ENCODE measurements at regions not wholly inside any gene's neighbourhood (a gene's known extent, or its start where the extent isn't known, plus 50 kb on each side); places are given as distances from the start of the nearest gene placed in this dataset.

DNA sequence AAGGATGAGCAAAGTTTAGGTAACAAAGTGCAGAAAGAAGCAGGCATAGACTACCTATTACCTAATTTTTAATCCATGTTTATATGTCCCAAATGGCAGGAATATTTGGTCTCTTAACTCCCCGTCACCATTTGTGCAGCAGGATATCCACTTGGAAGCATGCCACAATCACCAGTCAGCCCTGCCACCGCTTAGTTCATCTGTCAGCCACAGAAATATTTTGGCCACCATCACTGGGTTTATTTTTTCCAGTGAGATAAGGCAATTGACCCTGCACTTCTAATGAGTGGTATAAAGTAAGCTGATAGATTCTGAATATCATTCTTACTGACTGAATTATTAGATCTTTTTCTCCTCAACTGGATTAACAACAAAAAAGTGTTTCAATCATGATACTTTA lies 152.9 kb upstream of the SOX2 start:
- no peak overlapping the region for H3K4me3 ChIP-seq (ENCODE audit: low read depth in 1 of 2, low read length in 1 of 2)
- H3K27ac ChIP-seq = no peak overlapping the region
- TF ChIP-seq CTCF (IDR thresholded peaks at IDR 0.05) = no peak
- H3K27me3 ChIP-seq = no peaks in the 10 kb centered on the region
- H3K36me3 ChIP-seq = no peaks in the 10 kb centered on the region
- H3K9me3 ChIP-seq = no peaks in the 10 kb centered on the region
- H3K4me1 ChIP-seq (ENCODE audit: control insufficient read depth in 1 of 2, insufficient read depth in 1 of 2, low read depth in 1 of 2, low read length in 1 of 2) = no peaks in the 10 kb centered on the region

- Histone ChIP-seq H3K4me1 (ENCODE audit: control insufficient read depth in 1 of 2, insufficient read depth in 1 of 2, low read depth in 1 of 2, low read length in 1 of 2) (no peaks in the 10 kb centered on the region), H3K27ac (no peak overlapping the region), H3K4me3 (ENCODE audit: low read depth in 1 of 2, low read length in 1 of 2) (no peak overlapping the region), H3K36me3 (no peaks in the 10 kb centered on the region), H3K27me3 (no peaks in the 10 kb centered on the region), H3K9me3 (no peaks in the 10 kb centered on the region)
- no peak for TF ChIP-seq CTCF (IDR thresholded peaks at IDR 0.05)
Observed at GRCh38 chr3:181555681-181556080, 156.0 kb upstream of the SOX2 start.

- Histone ChIP-seq H3K4me1 (ENCODE audit: control insufficient read depth in 1 of 2, insufficient read depth in 1 of 2, low read depth in 1 of 2, low read length in 1 of 2) (no peaks in the 10 kb centered on the region), H3K36me3 (no peaks in the 10 kb centered on the region), H3K4me3 (ENCODE audit: low read depth in 1 of 2, low read length in 1 of 2) (no peak overlapping the region), H3K27ac (no peak overlapping the region), H3K27me3 (no peaks in the 10 kb centered on the region), H3K9me3 (no peaks in the 10 kb centered on the region)
- TF ChIP-seq CTCF (IDR thresholded peaks at IDR 0.05) = no peak
Observed at GRCh38 chr3:181554233-181554765, 157.4 kb upstream of the SOX2 start.

DNA sequence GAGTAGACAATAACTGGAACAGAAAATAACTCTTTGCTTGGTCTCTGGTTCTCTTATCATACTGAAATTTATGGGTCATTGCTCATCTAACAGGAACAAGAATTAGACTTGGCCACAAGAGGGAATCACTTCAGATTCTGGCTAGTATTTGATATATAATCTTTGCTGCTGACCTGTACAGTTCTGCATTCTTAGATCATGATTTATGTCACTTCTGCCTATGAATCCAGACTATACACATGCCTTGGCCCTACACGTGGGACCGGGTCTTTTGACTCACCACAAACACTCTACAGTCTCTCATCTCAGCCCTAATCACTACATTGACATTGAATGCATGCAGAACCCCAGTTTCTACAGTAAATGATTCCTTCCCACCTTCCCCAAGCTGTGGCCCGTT lies 162.5 kb upstream of the SOX2 start:
- Histone ChIP-seq H3K9me3 (no peaks in the 10 kb centered on the region), H3K4me1 (ENCODE audit: control insufficient read depth in 1 of 2, insufficient read depth in 1 of 2, low read depth in 1 of 2, low read length in 1 of 2) (peaks cover 0 to 10% of the 10 kb centered on the region in 2 experiments), H3K36me3 (no peaks in the 10 kb centered on the region), H3K27me3 (no peaks in the 10 kb centered on the region), H3K4me3 (ENCODE audit: low read depth in 1 of 2, low read length in 1 of 2) (no peak overlapping the region), H3K27ac (no peak overlapping the region)
- TF ChIP-seq CTCF (IDR thresholded peaks at IDR 0.05) = no peak

GRCh38 chr3:181541414-181541813 lies 170.3 kb upstream of the SOX2 start:
- Histone ChIP-seq H3K9me3 (no peaks in the 10 kb centered on the region), H3K27ac (no peak overlapping the region), H3K27me3 (no peaks in the 10 kb centered on the region), H3K4me3 (ENCODE audit: low read depth in 1 of 2, low read length in 1 of 2) (no peak overlapping the region), H3K36me3 (no peaks in the 10 kb centered on the region), H3K4me1 (ENCODE audit: control insufficient read depth in 1 of 2, insufficient read depth in 1 of 2, low read depth in 1 of 2, low read length in 1 of 2) (no peaks in the 10 kb centered on the region)
- no peak for TF ChIP-seq CTCF (IDR thresholded peaks at IDR 0.05)

- no peaks in the 10 kb centered on the region for H3K4me1 ChIP-seq (ENCODE audit: control insufficient read depth in 1 of 2, insufficient read depth in 1 of 2, low read depth in 1 of 2, low read length in 1 of 2)
- no peak overlapping the region for H3K4me3 ChIP-seq (ENCODE audit: low read depth in 1 of 2, low read length in 1 of 2)
- H3K36me3 ChIP-seq = no peaks in the 10 kb centered on the region
- H3K27ac ChIP-seq = no peak overlapping the region
- no peak for TF ChIP-seq CTCF (IDR thresholded peaks at IDR 0.05)
- H3K27me3 ChIP-seq = no peaks in the 10 kb centered on the region
- H3K9me3 ChIP-seq = no peaks in the 10 kb centered on the region
Observed at GRCh38 chr3:181534781-181535221, 176.9 kb upstream of the SOX2 start.
